ENCODE measurements at regions not wholly inside any gene's neighbourhood (a gene's known extent, or its start where the extent isn't known, plus 50 kb on each side); places are given as distances from the start of the nearest gene placed in this dataset.

DNA sequence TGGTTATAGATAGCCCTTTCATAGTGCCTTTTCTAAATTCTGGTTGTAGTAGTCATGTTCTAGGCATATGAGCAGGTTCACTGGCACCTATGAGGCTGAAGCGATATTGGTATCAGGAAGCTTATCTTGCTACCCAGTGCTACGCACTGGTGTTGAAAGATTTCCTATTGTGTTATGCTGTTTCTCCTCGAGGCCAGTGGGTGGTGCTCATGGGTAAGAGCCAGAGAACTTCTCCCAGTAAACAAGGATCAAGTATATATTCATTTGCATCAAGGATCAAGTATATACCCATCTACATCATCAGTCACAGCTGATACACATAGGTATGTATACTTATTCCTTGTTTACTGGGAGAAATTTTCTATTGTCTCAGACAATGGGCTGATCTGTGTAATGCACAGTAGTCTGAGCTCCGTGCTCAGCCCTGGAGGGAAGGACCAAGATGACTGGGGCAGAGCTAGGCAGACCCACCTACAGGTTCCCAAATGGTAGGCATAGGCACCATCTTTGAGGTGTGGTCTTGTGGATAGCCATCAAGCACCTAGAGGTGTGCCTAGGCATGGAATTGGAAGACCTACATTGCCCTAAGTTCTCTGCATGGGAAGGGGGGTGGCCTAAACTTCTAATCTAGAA is 101.2 kb upstream of the GALNT13 start:
- TF ChIP-seq SMC3 (conservative IDR thresholded peaks at IDR 0.05; ENCODE audit: poor library complexity), result no peak
- TF ChIP-seq, protein P1, sequence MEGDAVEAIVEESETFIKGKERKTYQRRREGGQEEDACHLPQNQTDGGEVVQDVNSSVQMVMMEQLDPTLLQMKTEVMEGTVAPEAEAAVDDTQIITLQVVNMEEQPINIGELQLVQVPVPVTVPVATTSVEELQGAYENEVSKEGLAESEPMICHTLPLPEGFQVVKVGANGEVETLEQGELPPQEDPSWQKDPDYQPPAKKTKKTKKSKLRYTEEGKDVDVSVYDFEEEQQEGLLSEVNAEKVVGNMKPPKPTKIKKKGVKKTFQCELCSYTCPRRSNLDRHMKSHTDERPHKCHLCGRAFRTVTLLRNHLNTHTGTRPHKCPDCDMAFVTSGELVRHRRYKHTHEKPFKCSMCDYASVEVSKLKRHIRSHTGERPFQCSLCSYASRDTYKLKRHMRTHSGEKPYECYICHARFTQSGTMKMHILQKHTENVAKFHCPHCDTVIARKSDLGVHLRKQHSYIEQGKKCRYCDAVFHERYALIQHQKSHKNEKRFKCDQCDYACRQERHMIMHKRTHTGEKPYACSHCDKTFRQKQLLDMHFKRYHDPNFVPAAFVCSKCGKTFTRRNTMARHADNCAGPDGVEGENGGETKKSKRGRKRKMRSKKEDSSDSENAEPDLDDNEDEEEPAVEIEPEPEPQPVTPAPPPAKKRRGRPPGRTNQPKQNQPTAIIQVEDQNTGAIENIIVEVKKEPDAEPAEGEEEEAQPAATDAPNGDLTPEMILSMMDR (IDR thresholded peaks at IDR 0.05; ENCODE audit: poor library complexity, severe bottlenecking), result no peak
- TF ChIP-seq EZH2 (IDR thresholded peaks at IDR 0.05; ENCODE audit: borderline replicate concordance, insufficient read depth, low read length, poor library complexity, severe bottlenecking), result no peak
- no peak for TF ChIP-seq POLR2AphosphoS5 (IDR thresholded peaks at IDR 0.05)
- TF ChIP-seq, protein P2, sequence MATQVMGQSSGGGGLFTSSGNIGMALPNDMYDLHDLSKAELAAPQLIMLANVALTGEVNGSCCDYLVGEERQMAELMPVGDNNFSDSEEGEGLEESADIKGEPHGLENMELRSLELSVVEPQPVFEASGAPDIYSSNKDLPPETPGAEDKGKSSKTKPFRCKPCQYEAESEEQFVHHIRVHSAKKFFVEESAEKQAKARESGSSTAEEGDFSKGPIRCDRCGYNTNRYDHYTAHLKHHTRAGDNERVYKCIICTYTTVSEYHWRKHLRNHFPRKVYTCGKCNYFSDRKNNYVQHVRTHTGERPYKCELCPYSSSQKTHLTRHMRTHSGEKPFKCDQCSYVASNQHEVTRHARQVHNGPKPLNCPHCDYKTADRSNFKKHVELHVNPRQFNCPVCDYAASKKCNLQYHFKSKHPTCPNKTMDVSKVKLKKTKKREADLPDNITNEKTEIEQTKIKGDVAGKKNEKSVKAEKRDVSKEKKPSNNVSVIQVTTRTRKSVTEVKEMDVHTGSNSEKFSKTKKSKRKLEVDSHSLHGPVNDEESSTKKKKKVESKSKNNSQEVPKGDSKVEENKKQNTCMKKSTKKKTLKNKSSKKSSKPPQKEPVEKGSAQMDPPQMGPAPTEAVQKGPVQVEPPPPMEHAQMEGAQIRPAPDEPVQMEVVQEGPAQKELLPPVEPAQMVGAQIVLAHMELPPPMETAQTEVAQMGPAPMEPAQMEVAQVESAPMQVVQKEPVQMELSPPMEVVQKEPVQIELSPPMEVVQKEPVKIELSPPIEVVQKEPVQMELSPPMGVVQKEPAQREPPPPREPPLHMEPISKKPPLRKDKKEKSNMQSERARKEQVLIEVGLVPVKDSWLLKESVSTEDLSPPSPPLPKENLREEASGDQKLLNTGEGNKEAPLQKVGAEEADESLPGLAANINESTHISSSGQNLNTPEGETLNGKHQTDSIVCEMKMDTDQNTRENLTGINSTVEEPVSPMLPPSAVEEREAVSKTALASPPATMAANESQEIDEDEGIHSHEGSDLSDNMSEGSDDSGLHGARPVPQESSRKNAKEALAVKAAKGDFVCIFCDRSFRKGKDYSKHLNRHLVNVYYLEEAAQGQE (IDR thresholded peaks at IDR 0.05; ENCODE audit: borderline replicate concordance), result no peak
- no peak for TF ChIP-seq EP300 (conservative IDR thresholded peaks at IDR 0.05; ENCODE audit: poor library complexity, severe bottlenecking)
- no peak for TF ChIP-seq TAF1 (IDR thresholded peaks at IDR 0.05; ENCODE audit: low read depth)

Measured in neural cell (in vitro differentiated cells).